Skeletal muscle tissue (tissue), 3 donors: ENCODE measurements at regions not wholly inside any gene's neighbourhood (a gene's known extent, or its start where the extent isn't known, plus 50 kb on each side); places are given as distances from the start of the nearest gene placed in this dataset.
"Not testable (repeated sequence)": the region's sequence is repeated elsewhere in the genome, so short reads cannot be mapped to it uniquely, and the experiment has no call there.

ENCODE experiments used
- H3K27ac ChIP-seq: one replicate; pipeline ENCODE4 v1.7.0; 2013; ENCODE audit warnings: mild to moderate bottlenecking, low read depth, low read length, inconsistent platforms
- H3K27me3 ChIP-seq, 3 donors: one replicate each; pipeline ENCODE4 v1.7.0; 2013; ENCODE audit warnings: low read length in 3 of 3; ENCODE audit not compliant: control insufficient read depth in 3 of 3, insufficient read depth in 3 of 3
- H3K36me3 ChIP-seq, 3 donors: one replicate each; pipeline ENCODE4 v1.7.0; 2013; ENCODE audit warnings: low read length in 3 of 3; ENCODE audit not compliant: control insufficient read depth in 3 of 3, insufficient read depth in 3 of 3
- H3K4me1 ChIP-seq, 3 donors: one replicate each; pipeline ENCODE4 v1.7.0; 2013; ENCODE audit warnings: low read length in 3 of 3, mild to moderate bottlenecking in 3 of 3; ENCODE audit not compliant: control insufficient read depth in 3 of 3, insufficient read depth in 3 of 3
- H3K4me3 ChIP-seq, 3 donors: one replicate each; pipeline ENCODE4 v1.7.0; 2013; ENCODE audit warnings: low read length in 3 of 3
- H3K9ac ChIP-seq, 3 donors: one replicate each; pipeline ENCODE4 v1.7.0; 2013; ENCODE audit warnings: low read length in 3 of 3, mild to moderate bottlenecking in 3 of 3, moderate library complexity in 2 of 3, low read depth in 1 of 3
- H3K9me3 ChIP-seq, 3 donors: one replicate each; pipeline ENCODE4 v1.7.0; 2013; ENCODE audit warnings: low read length in 3 of 3; ENCODE audit not compliant: control insufficient read depth in 3 of 3
- donor health status: Osteomylitis.

GRCh38 chr5:63743096-63743798 is 219.0 kb downstream of the HTR1A start:
- Histone ChIP-seq H3K4me1 (no peaks in the 10 kb centered on the region), H3K9me3 (no peaks in the 10 kb centered on the region), H3K27ac (no peak overlapping the region), H3K9ac (no peak overlapping the region), H3K4me3 (no peak overlapping the region), H3K27me3 (no peaks in the 10 kb centered on the region), H3K36me3 (no peaks in the 10 kb centered on the region)

- not testable (repeated sequence) for H3K9ac ChIP-seq, H3K4me3 ChIP-seq, H3K27ac ChIP-seq, H3K9me3 ChIP-seq, H3K27me3 ChIP-seq, H3K36me3 ChIP-seq, H3K4me1 ChIP-seq
Measured at GRCh38 chr5:63732880-63733279, 229.4 kb downstream of the HTR1A start.

- no peaks in the 10 kb centered on the region for H3K27me3 ChIP-seq
- H3K27ac ChIP-seq, result no peak overlapping the region
- no peaks in the 10 kb centered on the region for H3K4me1 ChIP-seq
- H3K4me3 ChIP-seq, result no peak overlapping the region
- no peak overlapping the region for H3K9ac ChIP-seq
- H3K9me3 ChIP-seq, result no peaks in the 10 kb centered on the region
- no peaks in the 10 kb centered on the region for H3K36me3 ChIP-seq
Measured at GRCh38 chr5:63727583-63727982, 234.7 kb downstream of the HTR1A start.

- Histone ChIP-seq H3K4me1 (no peaks in the 10 kb centered on the region), H3K27me3 (no peaks in the 10 kb centered on the region), H3K36me3 (no peaks in the 10 kb centered on the region), H3K9me3 (no peaks in the 10 kb centered on the region), H3K4me3 (no peak overlapping the region), H3K27ac (no peak overlapping the region), H3K9ac (no peak overlapping the region)
Measured at GRCh38 chr5:63726496-63726895, 235.7 kb downstream of the HTR1A start.

- Histone ChIP-seq H3K9ac (no peak overlapping the region), H3K4me3 (no peak overlapping the region), H3K36me3 (no peaks in the 10 kb centered on the region), H3K4me1 (no peaks in the 10 kb centered on the region), H3K9me3 (no peaks in the 10 kb centered on the region), H3K27ac (no peak overlapping the region), H3K27me3 (no peaks in the 10 kb centered on the region)
Measured at GRCh38 chr5:63719147-63719546, 243.1 kb downstream of the HTR1A start.

- Histone ChIP-seq H3K4me1 (no peaks in the 10 kb centered on the region), H3K36me3 (no peaks in the 10 kb centered on the region), H3K9ac (no peak overlapping the region), H3K27ac (no peak overlapping the region), H3K9me3 (no peaks in the 10 kb centered on the region), H3K27me3 (no peaks in the 10 kb centered on the region), H3K4me3 (no peak overlapping the region)
Measured at GRCh38 chr5:63700241-63700640, 262.0 kb downstream of the HTR1A start.

GRCh38 chr5:63697811-63698210 is 264.4 kb downstream of the HTR1A start:
- Histone ChIP-seq H3K4me3 (no peak overlapping the region), H3K27ac (no peak overlapping the region), H3K36me3 (no peaks in the 10 kb centered on the region), H3K9me3 (no peaks in the 10 kb centered on the region), H3K27me3 (no peaks in the 10 kb centered on the region), H3K9ac (no peak overlapping the region), H3K4me1 (no peaks in the 10 kb centered on the region)

GRCh38 chr5:63690546-63690945 is 271.7 kb downstream of the HTR1A start:
- Histone ChIP-seq H3K9me3 (no peaks in the 10 kb centered on the region), H3K9ac (no peak overlapping the region), H3K27ac (no peak overlapping the region), H3K4me3 (no peak overlapping the region), H3K27me3 (no peaks in the 10 kb centered on the region), H3K36me3 (no peaks in the 10 kb centered on the region), H3K4me1 (no peaks in the 10 kb centered on the region)

GRCh38 chr5:63687854-63688516 is 274.3 kb downstream of the HTR1A start:
- no peaks in the 10 kb centered on the region for H3K9me3 ChIP-seq
- no peak overlapping the region for H3K27ac ChIP-seq
- no peak overlapping the region for H3K9ac ChIP-seq
- H3K27me3 ChIP-seq, result no peaks in the 10 kb centered on the region
- no peaks in the 10 kb centered on the region for H3K4me1 ChIP-seq
- H3K36me3 ChIP-seq, result no peaks in the 10 kb centered on the region
- no peak overlapping the region for H3K4me3 ChIP-seq

- no peak overlapping the region for H3K27ac ChIP-seq
- no peaks in the 10 kb centered on the region for H3K27me3 ChIP-seq
- no peaks in the 10 kb centered on the region for H3K4me1 ChIP-seq
- no peak overlapping the region for H3K4me3 ChIP-seq
- no peak overlapping the region for H3K9ac ChIP-seq
- H3K9me3 ChIP-seq, result no peaks in the 10 kb centered on the region
- no peaks in the 10 kb centered on the region for H3K36me3 ChIP-seq
Measured at GRCh38 chr5:63686938-63687337, 275.3 kb downstream of the HTR1A start.
